Activated T-cell treated with anti-CD3 and anti-CD28 coated beads, Interleukin-2, amount 50 U/mL, for 24 hours (primary cell): ENCODE measurements at regions not wholly inside any gene's neighbourhood (a gene's known extent, or its start where the extent isn't known, plus 50 kb on each side); places are given as distances from the start of the nearest gene placed in this dataset.

Experiments
- DNase-seq: peaks from one replicate; pipeline ENCODE4 v3.0.0-alpha.2; 2020
- H3K27ac Mint-ChIP-seq: 2 replicates; pipeline ENCODE4 v1.8.0; 2020; ENCODE audit warnings: mild to moderate bottlenecking, mixed read lengths
- H3K27me3 Mint-ChIP-seq: 2 replicates; pipeline ENCODE4 v1.8.0; 2020; ENCODE audit warnings: mixed read lengths
- H3K36me3 Mint-ChIP-seq: 2 replicates; pipeline ENCODE4 v1.8.0; 2020; ENCODE audit warnings: low read depth, mixed read lengths
- H3K4me1 Mint-ChIP-seq: 2 replicates; pipeline ENCODE4 v1.8.0; 2020; ENCODE audit warnings: low read depth, mixed read lengths
- H3K4me3 Mint-ChIP-seq: 2 replicates; pipeline ENCODE4 v1.8.0; 2020; ENCODE audit warnings: mild to moderate bottlenecking, moderate library complexity, mixed read lengths
- H3K9me3 Mint-ChIP-seq: 2 replicates; pipeline ENCODE4 v1.8.0; 2020; ENCODE audit warnings: mixed read lengths

- Mint-ChIP-seq H3K36me3 (no peaks in the 10 kb centered on the region), H3K4me1 (no peaks in the 10 kb centered on the region), H3K4me3 (no peak overlapping the region), H3K27ac (no peak overlapping the region), H3K9me3 (peaks cover 4% of the 10 kb centered on the region), H3K27me3 (no peaks in the 10 kb centered on the region)
- no peak for DNase-seq
Observed at GRCh38 chr15:70190965-70191364, 93.2 kb upstream of the TLE3 start.

- Mint-ChIP-seq H3K27me3 (no peaks in the 10 kb centered on the region), H3K36me3 (no peaks in the 10 kb centered on the region), H3K27ac (no peak overlapping the region)
Observed at GRCh38 chr15:70189826-70190695, 92.3 kb upstream of the TLE3 start.

GRCh38 chr15:70188286-70188685, 90.6 kb upstream of the TLE3 start:
- no peaks in the 10 kb centered on the region for H3K4me1 Mint-ChIP-seq
- no peaks in the 10 kb centered on the region for H3K27me3 Mint-ChIP-seq
- no peak for DNase-seq
- H3K27ac Mint-ChIP-seq = no peak overlapping the region
- H3K36me3 Mint-ChIP-seq = no peaks in the 10 kb centered on the region
- H3K9me3 Mint-ChIP-seq = peaks cover 4% of the 10 kb centered on the region
- H3K4me3 Mint-ChIP-seq = no peak overlapping the region

More at GRCh38 chr15:70189826-70190695, 92.3 kb upstream of the TLE3 start:
- Mint-ChIP-seq H3K4me1 (no peaks in the 10 kb centered on the region), H3K4me3 (no peak overlapping the region), H3K9me3 (peaks cover 4% of the 10 kb centered on the region)
- DNase-seq = no peak

- H3K27ac Mint-ChIP-seq = no peak overlapping the region
- H3K9me3 Mint-ChIP-seq = peaks cover 4% of the 10 kb centered on the region
- H3K4me1 Mint-ChIP-seq = no peaks in the 10 kb centered on the region
- DNase-seq = no peak
- H3K4me3 Mint-ChIP-seq = no peak overlapping the region
- H3K36me3 Mint-ChIP-seq = no peaks in the 10 kb centered on the region
- H3K27me3 Mint-ChIP-seq = no peaks in the 10 kb centered on the region
Observed at GRCh38 chr15:70187331-70187730, 89.6 kb upstream of the TLE3 start.

GRCh38 chr15:70186152-70186551, 88.4 kb upstream of the TLE3 start:
- H3K9me3 Mint-ChIP-seq = no peaks in the 10 kb centered on the region
- H3K4me3 Mint-ChIP-seq = no peak overlapping the region
- DNase-seq = no peak
- H3K36me3 Mint-ChIP-seq = no peaks in the 10 kb centered on the region
- no peak overlapping the region for H3K27ac Mint-ChIP-seq
- H3K4me1 Mint-ChIP-seq = no peaks in the 10 kb centered on the region
- H3K27me3 Mint-ChIP-seq = no peaks in the 10 kb centered on the region

GRCh38 chr15:70185251-70185711, 87.6 kb upstream of the TLE3 start:
- Mint-ChIP-seq H3K36me3 (no peaks in the 10 kb centered on the region), H3K27ac (no peak overlapping the region), H3K9me3 (no peaks in the 10 kb centered on the region), H3K27me3 (peaks cover 4% of the 10 kb centered on the region), H3K4me1 (peaks cover 3% of the 10 kb centered on the region), H3K4me3 (no peak overlapping the region)
- DNase-seq = no peak

GRCh38 chr15:70182858-70183695, 85.4 kb upstream of the TLE3 start:
- Mint-ChIP-seq H3K36me3 (no peaks in the 10 kb centered on the region), H3K4me3 (no peak overlapping the region), H3K27ac (no peak overlapping the region), H3K27me3 (peaks cover 4% of the 10 kb centered on the region), H3K4me1 (peaks cover 3% of the 10 kb centered on the region), H3K9me3 (no peaks in the 10 kb centered on the region)
- DNase-seq = no peak

GRCh38 chr15:70181626-70182255, 84.0 kb upstream of the TLE3 start:
- peaks cover 3% of the 10 kb centered on the region for H3K4me1 Mint-ChIP-seq

GRCh38 chr15:70180186-70180875, 82.6 kb upstream of the TLE3 start:
- H3K27me3 Mint-ChIP-seq = peaks cover 4% of the 10 kb centered on the region
- no peak overlapping the region for H3K27ac Mint-ChIP-seq
- no peak for DNase-seq
- H3K9me3 Mint-ChIP-seq = no peaks in the 10 kb centered on the region
- H3K36me3 Mint-ChIP-seq = no peaks in the 10 kb centered on the region
- H3K4me1 Mint-ChIP-seq = peaks cover 3% of the 10 kb centered on the region
- H3K4me3 Mint-ChIP-seq = no peak overlapping the region

More at GRCh38 chr15:70181626-70182255, 84.0 kb upstream of the TLE3 start:
- H3K4me3 Mint-ChIP-seq = no peak overlapping the region
- DNase-seq = no peak
- H3K36me3 Mint-ChIP-seq = no peaks in the 10 kb centered on the region
- H3K9me3 Mint-ChIP-seq = no peaks in the 10 kb centered on the region
- H3K27me3 Mint-ChIP-seq = peaks cover 4% of the 10 kb centered on the region
- H3K27ac Mint-ChIP-seq = no peak overlapping the region

- H3K4me1 Mint-ChIP-seq = peaks cover 3% of the 10 kb centered on the region
- no peak overlapping the region for H3K27ac Mint-ChIP-seq
- no peaks in the 10 kb centered on the region for H3K9me3 Mint-ChIP-seq
- H3K36me3 Mint-ChIP-seq = no peaks in the 10 kb centered on the region
- H3K4me3 Mint-ChIP-seq = no peak overlapping the region
- H3K27me3 Mint-ChIP-seq = peaks cover 4% of the 10 kb centered on the region
- DNase-seq = no peak
Observed at GRCh38 chr15:70179309-70179892, 81.7 kb upstream of the TLE3 start.

GRCh38 chr15:70178335-70179084, 80.8 kb upstream of the TLE3 start:
- H3K36me3 Mint-ChIP-seq = no peaks in the 10 kb centered on the region
- H3K4me1 Mint-ChIP-seq = peaks cover 3% of the 10 kb centered on the region
- no peaks in the 10 kb centered on the region for H3K9me3 Mint-ChIP-seq
- DNase-seq = no peak
- H3K4me3 Mint-ChIP-seq = no peak overlapping the region
- no peak overlapping the region for H3K27ac Mint-ChIP-seq
- H3K27me3 Mint-ChIP-seq = peaks cover 4% of the 10 kb centered on the region

- no peak for DNase-seq
- Mint-ChIP-seq H3K36me3 (no peaks in the 10 kb centered on the region), H3K4me1 (no peaks in the 10 kb centered on the region), H3K9me3 (no peaks in the 10 kb centered on the region), H3K27me3 (no peaks in the 10 kb centered on the region), H3K27ac (no peak overlapping the region), H3K4me3 (no peak overlapping the region)
Observed at GRCh38 chr15:70172566-70173225, 75.0 kb upstream of the TLE3 start.

- Mint-ChIP-seq H3K36me3 (no peaks in the 10 kb centered on the region), H3K27me3 (no peaks in the 10 kb centered on the region)
- DNase-seq = no peak
Observed at GRCh38 chr15:70172124-70172523, 74.4 kb upstream of the TLE3 start.

More at GRCh38 chr15:70172124-70172523, 74.4 kb upstream of the TLE3 start:
- Mint-ChIP-seq H3K4me3 (no peak overlapping the region), H3K9me3 (no peaks in the 10 kb centered on the region), H3K27ac (no peak overlapping the region), H3K4me1 (no peaks in the 10 kb centered on the region)
